Kidney (tissue), 13 donors: ENCODE measurements at regions not wholly inside any gene's neighbourhood (a gene's known extent, or its start where the extent isn't known, plus 50 kb on each side); places are given as distances from the start of the nearest gene placed in this dataset.

Experiments
- DNase-seq, 5 donors: peaks; one replicate each; pipeline ENCODE4 v3.0.0-alpha.2; 2013 to 2020
- FAIRE-seq: peaks from 2 replicates; lab custom pipeline; 2012; peaks lifted over from hg19 to GRCh38; lab: Jason Lieb, UNC
- H3K27ac ChIP-seq, 2 donors: one replicate each; pipeline ENCODE4 v1.7.0; 2013; ENCODE audit warnings: low read depth in 2 of 2, low read length in 2 of 2, inconsistent platforms in 1 of 2
- H3K27me3 ChIP-seq: one replicate; pipeline ENCODE4 v1.7.1; 2013; ENCODE audit warnings: low read length, inconsistent platforms; ENCODE audit not compliant: control insufficient read depth, insufficient read depth
- H3K36me3 ChIP-seq, 3 donors: one replicate each; pipeline versions ENCODE4 v1.7.0 to v1.7.1; 2013; ENCODE audit warnings: low read length in 3 of 3, control low read depth in 1 of 3, inconsistent platforms in 1 of 3; ENCODE audit not compliant: insufficient read depth in 3 of 3, control insufficient read depth in 2 of 3
- H3K4me1 ChIP-seq, 3 donors: one replicate each; pipeline versions ENCODE4 v1.7.0 to v1.7.1; 2013; ENCODE audit warnings: low read length in 3 of 3, inconsistent platforms in 1 of 3, low read depth in 1 of 3; ENCODE audit not compliant: control insufficient read depth in 2 of 3, insufficient read depth in 2 of 3
- H3K4me3 ChIP-seq, 3 donors: one replicate each; pipeline versions ENCODE4 v1.7.0 to v1.8.1; 2013; ENCODE audit warnings: low read length in 3 of 3, control low read depth in 1 of 3, inconsistent platforms in 1 of 3
- H3K9ac ChIP-seq, 3 donors: one replicate each; pipeline versions ENCODE4 v1.7.0 to v1.7.1; 2013; ENCODE audit warnings: low read length in 3 of 3, control low read depth in 1 of 3, inconsistent platforms in 1 of 3
- H3K9me3 ChIP-seq, 3 donors: one replicate each; pipeline versions ENCODE4 v1.7.0 to v1.7.1; 2013; ENCODE audit warnings: low read length in 3 of 3, control low read depth in 1 of 3, inconsistent platforms in 1 of 3; ENCODE audit not compliant: control insufficient read depth in 2 of 3, insufficient read depth in 1 of 3
- CTCF ChIP-seq: IDR thresholded peaks from 3 replicates; pipeline ENCODE4 v1.5.1; 2012; ENCODE audit warnings: mild to moderate bottlenecking, moderate library complexity, borderline replicate concordance; ENCODE audit not compliant: insufficient read depth; ENCODE audit errors: extremely low read depth
- intact Hi-C: fragments of 100-400 bp; cut with DNase I; formaldehyde crosslinking; loops from one replicate; pipeline ENCODE4 v1.11.1; 2022
- donor health status: control.
- donor health status: control.
- donor health status: control.
- donor health status: control.
- donor health status: control.
- donor health status: DM: yes; HTN: yes; CAD: no.
- donor health status: Normal renal cell carcinoma (clear cell type).

DNA sequence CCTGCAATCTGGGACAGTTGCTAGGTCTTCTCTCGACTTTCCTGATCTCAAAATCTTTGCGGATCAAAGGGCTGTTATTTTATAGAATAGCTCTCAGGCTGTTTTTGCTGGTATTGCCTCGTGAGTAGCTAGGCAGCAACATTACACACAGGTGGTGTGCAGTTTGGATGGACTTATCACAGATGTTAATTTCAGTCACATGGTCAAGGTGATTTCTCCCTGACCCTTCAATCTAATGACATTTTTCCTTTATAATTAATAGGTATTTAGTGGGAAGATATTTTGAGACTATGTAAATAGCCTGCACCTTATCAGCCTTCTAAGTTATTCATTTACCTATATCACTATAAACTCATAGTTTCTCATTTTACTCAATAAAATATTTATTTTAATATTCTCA is 309.6 kb upstream of the PRKCQ start:
- Histone ChIP-seq H3K36me3 (no peaks in the 10 kb centered on the region), H3K27ac (no peak overlapping the region), H3K4me1 (no peaks in the 10 kb centered on the region), H3K9ac (no peak overlapping the region), H3K27me3 (no peaks in the 10 kb centered on the region), H3K4me3 (no peak overlapping the region), H3K9me3 (no peaks in the 10 kb centered on the region)
- intact Hi-C loops: no loop called here
- no peak for FAIRE-seq
- no peak for TF ChIP-seq CTCF
- no peak for DNase-seq

DNA sequence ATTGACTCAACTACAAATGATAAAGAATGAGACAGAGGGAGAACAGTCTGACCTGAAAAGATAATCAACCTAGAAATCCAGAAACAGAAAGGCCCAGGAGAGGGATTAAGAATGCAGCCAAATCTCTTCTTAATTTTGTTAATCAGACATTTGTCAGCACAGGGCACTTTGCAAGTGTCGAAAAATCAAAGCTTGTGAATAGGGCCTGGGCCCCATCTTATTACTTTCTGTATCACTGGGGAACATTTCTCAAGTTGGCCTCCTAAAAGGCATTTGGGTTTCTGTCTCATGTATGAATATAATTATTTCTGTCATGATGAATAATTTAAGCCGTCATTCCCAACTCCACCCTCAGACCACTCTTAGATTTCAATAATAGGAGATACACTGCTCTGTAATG is 308.4 kb upstream of the PRKCQ start:
- DNase-seq (no peak), FAIRE-seq (no peak)
- TF ChIP-seq CTCF: no peak
- no peaks in the 10 kb centered on the region for H3K36me3 ChIP-seq
- no peak overlapping the region for H3K4me3 ChIP-seq
- intact Hi-C loops: no loop called here
- H3K9me3 ChIP-seq: no peaks in the 10 kb centered on the region
- H3K4me1 ChIP-seq: no peaks in the 10 kb centered on the region
- no peak overlapping the region for H3K9ac ChIP-seq
- H3K27me3 ChIP-seq: no peaks in the 10 kb centered on the region
- H3K27ac ChIP-seq: no peak overlapping the region

DNA sequence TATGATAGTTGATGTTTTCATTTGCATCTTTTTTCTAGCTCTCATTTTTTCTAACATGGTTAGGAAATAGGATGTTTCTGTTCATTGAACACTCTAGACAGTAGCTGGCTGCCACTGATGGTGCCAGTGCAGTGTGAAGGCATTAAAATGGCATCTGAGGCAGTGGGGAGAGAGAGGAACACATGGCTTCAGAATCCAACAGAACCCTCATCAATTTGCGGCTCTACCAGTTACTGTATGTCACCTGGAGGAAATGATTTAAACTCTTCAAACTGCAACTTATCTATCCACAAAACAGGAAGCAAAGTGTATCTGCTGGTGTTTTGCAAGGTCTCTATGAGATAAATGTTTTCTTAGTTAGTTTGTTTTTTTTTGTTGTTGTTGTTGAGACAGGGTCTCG is 305.2 kb upstream of the PRKCQ start:
- H3K27ac ChIP-seq: no peak overlapping the region
- no peak overlapping the region for H3K4me3 ChIP-seq
- intact Hi-C loops: no loop called here
- H3K27me3 ChIP-seq: no peaks in the 10 kb centered on the region
- no peaks in the 10 kb centered on the region for H3K9me3 ChIP-seq
- FAIRE-seq (no peak), DNase-seq (no peak)
- H3K9ac ChIP-seq: no peak overlapping the region
- TF ChIP-seq CTCF: no peak
- H3K36me3 ChIP-seq: no peaks in the 10 kb centered on the region
- no peaks in the 10 kb centered on the region for H3K4me1 ChIP-seq

- no peak overlapping the region for H3K4me3 ChIP-seq
- H3K4me1 ChIP-seq: no peaks in the 10 kb centered on the region
- no peak for TF ChIP-seq CTCF
- no peaks in the 10 kb centered on the region for H3K9me3 ChIP-seq
- intact Hi-C loops: no loop called here
- DNase-seq (no peak), FAIRE-seq (no peak)
- H3K36me3 ChIP-seq: no peaks in the 10 kb centered on the region
- H3K9ac ChIP-seq: no peak overlapping the region
- peaks cover 3% of the 10 kb centered on the region for H3K27me3 ChIP-seq
- no peak overlapping the region for H3K27ac ChIP-seq
Measured at GRCh38 chr10:6881987-6882386, 301.9 kb upstream of the PRKCQ start.
